ENCODE measurements at regions not wholly inside any gene's neighbourhood (a gene's known extent, or its start where the extent isn't known, plus 50 kb on each side); places are given as distances from the start of the nearest gene placed in this dataset.
"Not testable (repeated sequence)": the region's sequence is repeated elsewhere in the genome, so short reads cannot be mapped to it uniquely, and the experiment has no call there.

GRCh38 chr16:90220315-90220714 is 143.2 kb upstream of the PRDM7 start:
- ATAC-seq; DNase-seq; intact Hi-C loops (cut with micrococcal nuclease): not testable (repeated sequence)

DNA sequence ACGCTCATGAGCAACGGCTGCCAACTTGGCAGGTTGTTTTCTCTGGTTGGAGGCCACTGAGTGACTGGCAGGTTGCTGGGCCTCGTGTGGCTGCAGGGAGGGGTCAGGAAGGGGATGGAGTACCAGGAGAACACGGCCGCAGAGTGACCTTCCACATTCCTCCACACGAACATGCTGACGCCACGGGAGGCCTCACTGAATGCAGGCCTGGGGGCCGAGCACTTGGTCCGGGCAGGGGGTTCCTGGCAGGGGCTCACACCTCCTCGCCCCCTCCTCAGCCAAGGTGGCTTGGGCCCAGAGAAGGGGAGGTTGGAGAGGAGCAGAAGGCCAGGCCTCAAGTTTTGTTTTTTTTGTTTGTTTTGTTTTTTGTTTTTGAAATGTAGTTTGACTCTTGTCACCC is 98.5 kb upstream of the PRDM7 start:
- intact Hi-C loops (cut with micrococcal nuclease); DNase-seq; ATAC-seq: not testable (repeated sequence)

DNA sequence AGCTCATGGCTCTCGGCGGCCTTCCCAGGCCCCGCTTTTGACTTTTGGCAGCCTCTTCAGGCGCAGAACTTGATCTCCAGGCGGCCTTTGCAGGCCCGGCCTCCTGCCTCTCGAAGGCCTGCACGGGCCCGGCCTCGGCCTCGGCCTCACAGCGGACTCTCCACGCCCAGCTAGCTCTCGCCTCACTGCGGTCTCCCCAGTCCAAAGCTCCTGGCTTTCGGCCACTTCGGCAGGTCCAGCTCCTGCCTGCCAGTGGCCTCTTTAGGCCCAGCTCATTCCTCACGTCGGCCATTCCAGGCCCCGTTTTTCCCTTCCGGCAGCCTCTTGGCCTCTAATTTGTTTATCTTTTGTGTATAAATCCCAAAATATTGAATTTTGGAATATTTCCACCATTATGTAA is 94.5 kb upstream of the PRDM7 start:
- DNase-seq; ATAC-seq; intact Hi-C loops (cut with micrococcal nuclease): not testable (repeated sequence)

- intact Hi-C loops (cut with micrococcal nuclease); DNase-seq; ATAC-seq: not testable (repeated sequence)
These were observed 92.1 kb upstream of the PRDM7 start for GRCh38 chr16:90169127-90169655.

DNA sequence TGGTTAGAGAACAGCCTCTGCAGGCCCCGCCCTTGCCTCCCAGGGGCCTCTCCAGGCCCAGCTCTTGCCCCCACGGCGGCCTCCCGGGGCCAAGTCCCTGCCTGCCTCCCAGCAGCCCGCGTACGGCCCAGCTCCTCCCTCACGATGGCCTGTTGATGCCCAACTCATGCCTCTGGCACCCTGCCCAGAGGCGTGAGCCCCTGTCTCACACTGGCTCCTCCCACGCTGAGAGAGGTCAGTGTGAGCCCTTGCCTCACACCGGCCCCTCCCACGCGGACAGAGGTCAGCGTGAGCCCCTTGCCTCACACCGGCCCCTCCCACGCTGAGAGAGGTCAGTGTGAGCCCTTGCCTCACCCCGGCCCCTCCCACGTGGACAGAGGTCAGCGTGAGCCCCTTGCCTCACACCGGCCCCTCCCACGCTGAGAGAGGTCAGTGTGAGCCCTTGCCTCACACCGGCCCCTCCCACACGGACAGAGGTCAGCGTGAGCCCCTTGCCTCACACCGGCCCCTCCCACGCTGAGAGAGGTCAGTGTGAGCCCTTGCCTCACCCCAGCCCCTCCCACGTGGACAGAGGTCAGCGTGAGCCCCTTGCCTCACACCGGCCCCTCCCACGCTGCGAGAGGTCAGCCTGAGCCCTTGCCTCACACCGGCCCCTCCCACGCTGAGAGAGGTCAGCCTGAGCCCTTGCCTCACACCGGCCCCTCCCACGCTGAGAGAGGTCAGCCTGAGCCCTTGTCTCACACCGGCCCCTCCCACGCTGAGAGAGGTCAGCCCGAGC is 91.4 kb upstream of the PRDM7 start:
- intact Hi-C loops (cut with micrococcal nuclease); ATAC-seq: not testable (repeated sequence)
- peak; percentile 5 for DNase-seq

DNA sequence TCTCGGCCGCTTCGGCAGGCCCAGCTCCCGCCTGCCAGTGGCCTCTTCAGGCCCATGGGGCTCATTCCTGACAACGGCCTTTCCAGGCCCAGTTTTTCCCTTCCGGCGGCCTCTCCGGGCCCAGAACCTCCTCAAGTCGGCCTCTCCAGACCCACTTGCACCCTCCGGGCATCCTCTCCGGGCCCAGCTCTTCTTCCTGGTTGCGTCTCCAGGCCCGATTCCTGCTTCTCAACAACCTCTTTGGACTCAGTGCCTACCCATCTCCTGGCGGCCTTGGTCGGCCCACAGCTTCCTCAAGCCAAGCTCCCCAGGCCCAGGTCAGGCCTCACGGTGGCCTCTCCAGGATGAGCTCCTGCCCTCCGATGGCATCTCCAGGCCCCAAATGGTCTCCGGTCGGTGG is 90.6 kb upstream of the PRDM7 start:
- intact Hi-C loops (cut with micrococcal nuclease); DNase-seq; ATAC-seq: not testable (repeated sequence)

DNA sequence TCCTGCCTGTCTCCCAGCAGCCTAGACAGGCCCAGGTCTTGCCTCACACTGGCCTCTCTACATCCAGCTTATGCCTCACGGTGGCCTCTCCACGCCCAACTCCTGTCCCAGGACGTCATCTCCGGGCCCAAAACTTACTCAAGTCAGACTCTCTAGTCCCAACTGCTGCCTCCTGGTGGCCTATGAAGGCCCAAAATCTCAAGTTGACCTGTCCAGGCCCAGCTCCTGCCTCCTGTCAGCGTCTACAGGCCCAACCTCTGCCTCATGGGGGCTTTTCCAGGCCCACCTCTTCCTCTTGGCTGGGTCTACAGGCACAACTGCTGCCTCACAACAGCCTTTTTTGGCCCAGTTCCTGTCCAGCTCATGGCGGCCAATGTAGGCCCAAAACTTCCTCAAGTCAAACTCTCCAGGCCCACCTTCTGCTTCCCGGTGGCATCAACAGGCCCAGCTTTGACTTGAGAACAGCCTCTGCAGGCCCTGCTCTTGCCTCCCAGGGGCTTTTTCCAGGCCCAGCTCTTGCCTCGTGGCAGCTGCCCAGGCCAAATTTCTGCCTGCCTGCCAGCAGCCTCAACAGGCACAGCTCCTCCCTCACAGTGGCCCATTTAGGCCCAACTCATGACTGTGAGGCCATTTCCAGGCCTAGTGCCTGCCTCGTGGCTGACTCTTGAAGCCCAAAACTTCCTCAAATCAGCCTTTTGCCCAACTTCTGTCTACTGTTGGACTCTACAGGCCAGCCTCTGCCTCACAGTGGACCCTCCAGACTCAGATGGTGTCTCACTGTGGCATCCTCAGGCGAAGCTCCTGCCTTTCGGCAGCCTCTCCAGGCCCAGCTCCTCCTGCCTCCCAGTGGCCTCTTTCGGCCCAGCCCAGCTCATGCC is 89.8 kb upstream of the PRDM7 start:
- intact Hi-C loops (cut with micrococcal nuclease); ATAC-seq: not testable (repeated sequence)
- DNase-seq: peak; percentile 6

GRCh38 chr16:90151027-90151426 is 73.9 kb upstream of the PRDM7 start:
- ATAC-seq; DNase-seq; intact Hi-C loops (cut with micrococcal nuclease): not testable (repeated sequence)
